NCI-H69 (cell line): ENCODE measurements at regions not wholly inside any gene's neighbourhood (a gene's known extent, or its start where the extent isn't known, plus 50 kb on each side); places are given as distances from the start of the nearest gene placed in this dataset.
"Not testable (repeated sequence)": the region's sequence is repeated elsewhere in the genome, so short reads cannot be mapped to it uniquely, and the experiment has no call there.

Experiments used
- DNase-seq: peaks from one replicate; lab custom pipeline; 2025; lab: John Stamatoyannopoulos, UW

GRCh38 chr13:43946281-43946680 is 66.6 kb downstream of the LACC1 start:
- DNase-seq, result no peak

GRCh38 chr13:43947897-43948458 is 68.3 kb downstream of the LACC1 start:
- no peak for DNase-seq

DNA sequence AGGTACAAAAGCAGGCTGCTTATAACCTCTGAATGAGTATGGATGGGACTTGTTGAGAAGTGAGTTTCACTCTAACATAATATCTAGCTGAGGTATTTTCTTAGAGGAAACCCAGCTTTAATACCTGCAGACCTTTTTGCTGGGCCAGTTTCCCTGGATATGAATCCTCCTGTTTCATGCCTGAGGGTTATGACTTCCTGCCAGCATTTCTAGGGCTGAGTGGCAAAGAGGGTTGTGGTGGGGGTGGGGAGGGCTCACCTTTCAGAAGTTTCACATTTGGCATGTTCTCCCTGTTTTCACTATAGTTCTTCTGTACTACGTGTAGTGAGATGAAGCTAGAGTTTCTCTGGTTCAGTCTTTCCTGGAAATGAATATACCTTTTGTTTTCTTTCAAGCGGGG is 73.7 kb downstream of the LACC1 start:
- peak; percentile 14 for DNase-seq

GRCh38 chr13:43956975-43957374 is 77.3 kb downstream of the LACC1 start:
- DNase-seq, result not testable (repeated sequence)

DNA sequence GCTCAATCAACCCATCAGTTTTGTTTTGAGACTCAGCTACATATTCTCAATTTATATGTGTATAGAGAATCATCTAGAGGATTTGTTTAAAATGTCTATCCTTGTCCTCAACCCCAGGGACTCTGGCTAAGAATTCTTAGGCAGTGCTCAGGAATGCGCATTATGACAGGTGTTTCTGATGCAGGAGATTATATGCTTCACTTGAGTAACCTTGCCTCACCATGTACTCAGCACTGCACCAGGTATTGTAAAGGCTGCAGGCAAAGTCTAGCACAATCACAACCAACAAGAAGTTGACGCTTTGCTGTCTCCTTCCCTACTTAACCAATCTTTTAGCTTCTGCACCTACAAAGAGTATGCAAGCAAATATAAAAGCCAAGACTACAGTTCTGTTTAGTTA is 79.6 kb downstream of the LACC1 start:
- DNase-seq, result no peak

GRCh38 chr13:43961909-43962308 is 82.2 kb downstream of the LACC1 start:
- no peak for DNase-seq

- DNase-seq, result peak; percentile 30
These were observed 84.0 kb downstream of the LACC1 start for GRCh38 chr13:43963726-43964125.

- no peak for DNase-seq
These were observed 85.2 kb downstream of the LACC1 start for GRCh38 chr13:43964698-43965458.

DNA sequence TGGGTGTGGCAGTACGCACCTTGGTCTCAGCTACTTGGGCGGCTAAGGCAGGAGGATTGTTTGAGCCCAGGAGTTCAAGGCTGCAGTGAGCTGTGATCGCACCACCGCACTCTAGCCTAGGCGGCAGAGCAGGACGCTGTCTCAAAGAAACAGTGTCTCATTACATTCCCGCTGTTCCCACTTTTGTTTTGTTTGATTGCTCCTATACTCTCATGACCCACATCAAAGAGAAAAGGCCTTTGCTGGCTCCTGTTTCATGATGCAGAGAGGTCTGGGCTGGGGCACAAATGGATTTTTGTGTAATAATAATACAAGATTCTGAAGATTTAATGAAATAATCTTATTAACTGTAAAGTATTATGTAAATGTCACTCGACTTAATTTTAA is 85.7 kb downstream of the LACC1 start:
- no peak for DNase-seq

DNA sequence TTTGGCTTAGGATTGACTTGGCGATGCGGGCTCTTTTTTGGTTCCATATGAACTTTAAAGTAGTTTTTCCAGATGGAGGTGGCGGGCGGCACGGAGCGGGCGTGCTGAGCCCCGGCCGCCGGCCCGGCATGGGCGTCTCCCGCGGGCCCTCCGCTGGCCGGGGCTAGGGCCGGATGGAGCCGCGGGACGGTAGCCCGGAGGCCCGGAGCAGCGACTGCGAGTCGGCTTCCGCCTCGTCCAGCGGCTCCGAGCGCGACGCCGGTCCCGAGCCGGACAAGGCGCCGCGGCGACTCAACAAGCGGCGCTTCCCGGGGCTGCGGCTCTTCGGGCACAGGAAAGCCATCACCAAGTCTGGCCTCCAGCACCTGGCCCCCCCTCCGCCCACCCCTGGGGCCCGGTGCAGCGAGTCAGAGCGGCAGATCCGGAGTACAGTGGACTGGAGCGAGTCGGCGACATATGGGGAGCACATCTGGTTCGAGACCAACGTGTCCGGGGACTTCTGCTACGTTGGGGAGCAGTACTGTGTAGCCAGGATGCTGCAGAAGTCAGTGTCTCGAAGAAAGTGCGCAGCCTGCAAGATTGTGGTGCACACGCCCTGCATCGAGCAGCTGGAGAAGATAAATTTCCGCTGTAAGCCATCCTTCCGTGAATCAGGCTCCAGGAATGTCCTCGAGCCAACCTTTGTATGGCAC is 88.7 kb downstream of the LACC1 start:
- DNase-seq, result not testable (repeated sequence)

DNA sequence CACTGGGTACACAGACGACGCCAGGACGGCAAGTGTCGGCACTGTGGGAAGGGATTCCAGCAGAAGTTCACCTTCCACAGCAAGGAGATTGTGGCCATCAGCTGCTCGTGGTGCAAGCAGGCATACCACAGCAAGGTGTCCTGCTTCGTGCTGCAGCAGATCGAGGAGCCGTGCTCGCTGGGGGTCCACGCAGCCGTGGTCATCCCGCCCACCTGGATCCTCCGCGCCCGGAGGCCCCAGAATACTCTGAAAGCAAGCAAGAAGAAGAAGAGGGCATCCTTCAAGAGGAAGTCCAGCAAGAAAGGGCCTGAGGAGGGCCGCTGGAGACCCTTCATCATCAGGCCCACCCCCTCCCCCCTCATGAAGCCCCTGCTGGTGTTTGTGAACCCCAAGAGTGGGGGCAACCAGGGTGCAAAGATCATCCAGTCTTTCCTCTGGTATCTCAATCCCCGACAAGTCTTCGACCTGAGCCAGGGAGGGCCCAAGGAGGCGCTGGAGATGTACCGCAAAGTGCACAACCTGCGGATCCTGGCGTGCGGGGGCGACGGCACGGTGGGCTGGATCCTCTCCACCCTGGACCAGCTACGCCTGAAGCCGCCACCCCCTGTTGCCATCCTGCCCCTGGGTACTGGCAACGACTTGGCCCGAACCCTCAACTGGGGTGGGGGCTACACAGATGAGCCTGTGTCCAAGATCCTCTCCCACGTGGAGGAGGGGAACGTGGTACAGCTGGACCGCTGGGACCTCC is 89.4 kb downstream of the LACC1 start:
- DNase-seq, result not testable (repeated sequence)

DNA sequence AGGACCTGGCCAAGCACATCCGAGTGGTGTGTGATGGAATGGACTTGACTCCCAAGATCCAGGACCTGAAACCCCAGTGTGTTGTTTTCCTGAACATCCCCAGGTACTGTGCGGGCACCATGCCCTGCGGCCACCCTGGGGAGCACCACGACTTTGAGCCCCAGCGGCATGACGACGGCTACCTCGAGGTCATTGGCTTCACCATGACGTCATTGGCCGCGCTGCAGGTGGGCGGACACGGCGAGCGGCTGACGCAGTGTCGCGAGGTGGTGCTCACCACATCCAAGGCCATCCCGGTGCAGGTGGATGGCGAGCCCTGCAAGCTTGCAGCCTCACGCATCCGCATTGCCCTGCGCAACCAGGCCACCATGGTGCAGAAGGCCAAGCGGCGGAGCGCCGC is 90.2 kb downstream of the LACC1 start:
- not testable (repeated sequence) for DNase-seq

GRCh38 chr13:43970520-43971242 is 91.0 kb downstream of the LACC1 start:
- DNase-seq, result not testable (repeated sequence)

DNA sequence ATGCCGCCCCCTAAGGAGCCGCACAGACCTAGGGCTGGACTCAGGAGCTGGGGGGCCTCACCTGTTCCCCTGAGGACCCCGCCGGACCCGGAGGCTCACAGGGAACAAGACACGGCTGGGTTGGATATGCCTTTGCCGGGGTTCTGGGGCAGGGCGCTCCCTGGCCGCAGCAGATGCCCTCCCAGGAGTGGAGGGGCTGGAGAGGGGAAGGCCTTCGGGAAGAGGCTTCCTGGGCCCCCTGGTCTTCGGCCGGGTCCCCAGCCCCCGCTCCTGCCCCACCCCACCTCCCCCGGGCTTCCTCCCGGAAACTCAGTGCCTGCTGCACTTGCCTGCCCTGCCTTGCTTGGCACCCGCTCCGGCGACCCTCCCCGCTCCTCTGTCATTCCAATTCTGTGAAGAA is 91.6 kb downstream of the LACC1 start:
- not testable (repeated sequence) for DNase-seq

GRCh38 chr13:43977911-43978310 is 98.2 kb downstream of the LACC1 start:
- no peak for DNase-seq

DNA sequence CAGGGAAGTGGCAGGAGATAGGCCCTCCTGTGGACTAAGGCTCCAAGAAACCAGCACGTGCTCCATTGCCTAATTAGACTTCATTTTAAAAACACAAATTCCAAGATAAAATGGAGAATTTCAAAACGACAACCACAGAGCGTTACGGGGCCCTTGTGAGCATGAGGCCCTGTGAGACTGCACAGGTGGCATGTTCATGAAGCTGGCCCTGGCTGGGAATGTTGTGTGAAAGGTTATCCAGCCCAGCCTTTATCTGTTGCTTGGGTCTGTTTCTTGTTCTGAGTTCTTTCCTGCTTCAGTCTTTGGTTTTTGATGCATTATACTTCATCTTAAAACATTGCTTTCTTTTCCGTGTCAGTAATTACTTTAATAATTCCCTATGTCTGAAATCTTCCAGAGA is 99.0 kb downstream of the LACC1 start:
- DNase-seq, result no peak

DNA sequence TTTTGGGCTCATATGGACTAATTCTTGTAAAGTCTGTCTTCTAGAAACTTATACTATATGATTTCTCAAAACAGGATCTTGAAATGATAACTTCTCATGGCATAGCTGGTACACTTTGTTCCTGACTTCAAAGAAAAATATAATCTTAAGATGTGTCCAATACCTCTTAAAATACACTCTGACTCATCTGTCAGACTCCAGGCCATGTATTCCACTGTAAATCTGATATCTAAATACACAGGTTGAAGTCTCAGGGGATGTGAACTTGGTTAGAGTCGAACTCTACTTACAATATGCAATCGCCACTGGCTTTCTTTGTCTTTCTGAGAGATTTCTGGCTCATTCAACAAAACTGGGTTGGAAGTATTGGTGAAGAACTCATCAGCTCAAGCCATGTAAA is 99.8 kb downstream of the LACC1 start:
- peak; percentile 7 for DNase-seq

DNA sequence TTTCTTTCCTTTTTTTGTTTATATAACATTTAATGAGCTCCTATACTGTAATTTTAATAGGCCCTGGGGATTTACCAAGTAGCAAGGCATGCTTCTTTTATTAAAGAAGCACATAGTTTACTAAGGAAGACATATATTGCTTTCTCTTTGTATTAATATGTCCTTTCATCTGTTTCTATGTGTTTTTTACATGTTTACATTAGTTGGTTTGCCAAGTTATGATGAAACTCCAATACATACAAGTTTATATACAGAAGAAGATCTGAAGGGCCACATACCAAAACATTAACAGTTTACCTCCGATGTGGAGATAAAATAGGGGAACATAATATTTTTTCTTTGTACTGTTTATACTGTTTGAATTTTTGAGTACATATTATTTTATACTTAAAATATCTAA is 100.9 kb downstream of the LACC1 start:
- DNase-seq, result no peak

DNA sequence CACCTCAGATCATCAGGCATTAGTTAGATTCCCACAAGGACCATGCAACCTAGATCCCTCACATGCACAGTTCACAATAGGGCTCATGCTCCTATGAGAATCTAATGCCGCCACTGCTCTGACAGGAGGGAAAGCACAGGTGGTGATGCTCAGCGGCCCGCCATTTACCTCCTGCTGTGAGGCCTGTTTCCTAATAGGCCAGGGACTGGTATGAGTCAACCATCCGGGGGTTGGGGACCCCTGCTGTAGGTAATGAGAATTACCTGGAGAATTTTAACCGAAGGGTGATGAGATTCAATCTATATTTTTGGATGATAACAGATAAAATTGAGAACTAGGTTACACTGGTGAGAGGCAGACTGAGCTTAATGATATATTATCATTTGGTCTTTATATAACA is 101.4 kb downstream of the LACC1 start:
- DNase-seq, result peak; percentile 65

DNA sequence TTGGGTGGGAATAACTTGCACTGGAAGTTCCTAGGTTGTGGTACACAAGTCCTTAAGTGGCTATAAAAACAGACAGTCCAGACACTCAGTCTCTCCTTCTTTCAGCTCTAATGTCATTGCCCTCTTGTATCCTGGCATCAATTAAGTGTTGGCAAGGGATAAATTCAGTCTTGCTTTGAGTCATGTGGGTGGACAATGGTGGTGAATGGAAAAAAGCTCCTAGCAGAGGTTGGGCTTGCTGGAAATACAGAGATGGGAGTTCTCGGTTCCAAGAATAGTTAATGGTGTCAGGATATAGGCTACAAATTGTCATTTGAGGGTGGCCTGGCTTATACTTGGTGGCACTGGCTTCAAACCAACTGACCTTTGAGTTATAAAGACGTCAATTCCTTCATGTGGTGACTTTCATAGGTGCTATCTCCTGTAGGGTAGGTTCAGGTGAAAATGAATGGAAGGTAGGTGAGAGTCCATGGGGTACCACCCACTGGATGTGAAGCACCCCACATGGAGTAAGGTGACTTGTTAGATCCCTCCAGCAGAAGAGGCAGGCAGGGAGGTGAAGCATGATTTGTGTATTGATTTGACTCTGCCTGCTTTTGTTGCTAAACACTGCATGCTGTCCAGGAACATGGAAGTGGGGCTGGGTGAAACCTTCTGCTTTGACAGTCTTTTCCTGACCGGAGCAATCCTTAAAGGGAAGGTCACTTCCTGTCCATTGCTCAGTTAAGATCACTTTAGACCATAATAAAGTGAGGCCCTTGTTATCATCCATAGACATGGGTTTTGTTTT is 102.0 kb downstream of the LACC1 start:
- no peak for DNase-seq

GRCh38 chr13:43983373-43983772 is 103.7 kb downstream of the LACC1 start:
- peak; percentile 10 for DNase-seq
